K562 (cell line): ENCODE measurements at regions not wholly inside any gene's neighbourhood (a gene's known extent, or its start where the extent isn't known, plus 50 kb on each side); places are given as distances from the start of the nearest gene placed in this dataset.

Experiments
- CTCF ChIP-seq, 3 experiments: IDR thresholded peaks in 2 of 3; conservative IDR thresholded peaks in 1 of 3; 2 replicates each; pipeline ENCODE4 v1.5.1; 2011 to 2012; ENCODE audit warnings: low read length in 3 of 3, mild to moderate bottlenecking in 3 of 3, control low read depth in 2 of 3, improper control_type of control experiment in 1 of 3, inconsistent platforms in 1 of 3, low read depth in 1 of 3, mixed read lengths in 1 of 3, moderate library complexity in 1 of 3; ENCODE audit not compliant: insufficient read depth in 2 of 3
- SIRT6 ChIP-seq: IDR thresholded peaks from one replicate; pipeline ENCODE4 v1.6.1; 2012; ENCODE audit warnings: low read depth, mild to moderate bottlenecking, control low read depth, inconsistent platforms, low read length, moderate library complexity
- ZNF354B ChIP-seq: fragments of 250-450 bp; sonication (Bioruptor Pico); IDR thresholded peaks from 2 replicates; pipeline ENCODE4 v1.4.0; 2020
- ZNF561 ChIP-seq: fragments of 450-650 bp; formaldehyde crosslinking; conservative IDR thresholded peaks from 2 replicates; pipeline ENCODE4 v1.4.0; 2020; ENCODE audit warnings: mild to moderate bottlenecking, moderate library complexity

DNA sequence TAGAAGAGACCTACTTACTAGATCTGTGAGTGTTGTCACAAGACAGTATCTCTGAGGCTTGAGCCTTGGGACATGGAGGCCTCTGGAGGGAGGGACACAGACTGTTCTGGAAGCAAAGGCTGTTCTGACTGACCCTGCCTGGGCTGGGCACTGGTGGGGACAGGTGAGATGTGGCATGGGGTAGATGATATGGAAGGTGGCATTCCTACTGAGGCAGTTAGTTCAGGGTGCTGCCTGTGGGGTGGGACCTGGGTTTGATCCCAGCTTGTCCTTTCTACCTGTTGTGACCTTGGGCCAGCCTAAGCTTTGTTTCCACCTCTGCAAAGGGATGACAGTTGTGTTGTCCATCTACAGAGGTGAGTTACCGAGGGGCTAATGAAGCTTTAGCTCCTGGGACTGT lies 140.2 kb downstream of the C9orf50 start:
- TF ChIP-seq SIRT6 (no peak), ZNF354B (CRISPR knock-in tag) (no peak), CTCF (IDR thresholded peaks at IDR 0.05 in 2 of 3, conservative IDR thresholded peaks at IDR 0.05 in 1 of 3; ENCODE audit: insufficient read depth in 2 of 3, low read depth in 1 of 3, low read length in 3 of 3) (no peak), ZNF561 (no peak)
